ENCODE measurements at regions not wholly inside any gene's neighbourhood (a gene's known extent, or its start where the extent isn't known, plus 50 kb on each side); places are given as distances from the start of the nearest gene placed in this dataset.

DNA sequence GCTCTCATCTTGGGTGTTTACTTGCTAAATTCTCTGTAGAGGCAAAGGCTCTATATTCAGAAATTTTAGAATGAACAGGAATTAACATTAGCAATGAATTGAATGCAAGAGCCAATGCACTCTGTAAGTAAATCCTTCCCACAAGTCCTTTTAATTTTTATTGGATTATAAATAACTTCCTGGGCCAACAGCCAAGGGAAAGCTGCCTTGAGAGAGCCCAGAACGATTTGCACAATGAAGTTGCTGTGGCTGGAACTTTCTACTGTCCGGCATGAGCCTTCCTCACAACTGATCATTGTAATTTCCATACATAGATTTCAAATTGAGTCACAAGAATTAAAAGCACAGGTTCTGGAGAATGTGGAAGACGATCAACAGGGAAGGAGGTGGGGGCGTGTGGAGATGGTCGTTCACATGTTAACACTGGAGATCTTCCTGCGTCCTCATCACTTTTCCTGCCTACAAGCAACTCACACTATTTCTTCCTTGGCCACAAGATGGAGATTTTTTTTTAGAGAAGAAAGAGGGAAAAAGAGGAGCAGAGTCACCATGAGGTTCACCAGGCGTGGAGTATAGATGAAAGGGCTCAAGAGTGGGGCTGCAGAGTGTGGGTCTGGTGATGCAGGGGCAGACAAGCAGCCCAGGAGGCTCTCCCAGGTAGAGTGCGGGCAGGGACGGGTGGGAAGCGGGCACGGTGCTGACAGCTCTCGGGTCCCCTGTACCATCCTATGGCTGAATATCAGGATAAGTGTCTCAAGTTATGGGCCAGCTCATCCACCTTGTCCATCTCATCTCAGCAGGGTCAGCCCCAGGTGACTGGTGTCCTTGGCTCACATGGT lies 110.7 kb downstream of the SOX1 start:
- Histone ChIP-seq H3K4me1 (ENCODE audit: low read depth) (no peaks in the 10 kb centered on the region), H3K36me3 (no peaks in the 10 kb centered on the region), H3K27ac (no peak overlapping the region), H3K9me3 (ENCODE audit: low read depth) (no peaks in the 10 kb centered on the region), H3K4me3 (no peak overlapping the region), H3K27me3 (peaks cover 31% of the 10 kb centered on the region)
- DNase-seq (ENCODE audit: low read depth in 1 of 2, low spot score in 1 of 2): no peak
- TF ChIP-seq, protein P1, sequence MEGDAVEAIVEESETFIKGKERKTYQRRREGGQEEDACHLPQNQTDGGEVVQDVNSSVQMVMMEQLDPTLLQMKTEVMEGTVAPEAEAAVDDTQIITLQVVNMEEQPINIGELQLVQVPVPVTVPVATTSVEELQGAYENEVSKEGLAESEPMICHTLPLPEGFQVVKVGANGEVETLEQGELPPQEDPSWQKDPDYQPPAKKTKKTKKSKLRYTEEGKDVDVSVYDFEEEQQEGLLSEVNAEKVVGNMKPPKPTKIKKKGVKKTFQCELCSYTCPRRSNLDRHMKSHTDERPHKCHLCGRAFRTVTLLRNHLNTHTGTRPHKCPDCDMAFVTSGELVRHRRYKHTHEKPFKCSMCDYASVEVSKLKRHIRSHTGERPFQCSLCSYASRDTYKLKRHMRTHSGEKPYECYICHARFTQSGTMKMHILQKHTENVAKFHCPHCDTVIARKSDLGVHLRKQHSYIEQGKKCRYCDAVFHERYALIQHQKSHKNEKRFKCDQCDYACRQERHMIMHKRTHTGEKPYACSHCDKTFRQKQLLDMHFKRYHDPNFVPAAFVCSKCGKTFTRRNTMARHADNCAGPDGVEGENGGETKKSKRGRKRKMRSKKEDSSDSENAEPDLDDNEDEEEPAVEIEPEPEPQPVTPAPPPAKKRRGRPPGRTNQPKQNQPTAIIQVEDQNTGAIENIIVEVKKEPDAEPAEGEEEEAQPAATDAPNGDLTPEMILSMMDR (IDR thresholded peaks at IDR 0.05; ENCODE audit: low read depth, low read length): no peak

DNA sequence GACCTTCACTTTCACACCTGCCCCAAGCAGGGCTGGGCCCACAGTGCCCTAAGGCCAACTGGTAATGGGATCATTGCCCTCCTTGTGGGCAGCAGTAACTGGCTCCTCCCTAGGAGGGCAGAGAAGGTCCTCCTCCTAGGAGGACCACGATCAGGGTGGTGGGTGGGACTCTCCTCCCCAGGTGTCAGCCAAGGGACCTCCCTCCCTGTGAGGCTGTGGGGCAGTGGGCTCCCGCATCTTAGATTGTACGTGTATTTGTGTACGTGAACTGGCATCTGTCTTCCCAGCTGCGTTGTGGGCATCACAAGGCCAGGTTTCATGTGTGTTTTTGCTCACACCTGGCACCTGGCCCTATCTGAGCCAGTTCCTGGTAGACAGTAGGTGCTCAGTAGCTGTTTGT lies 111.8 kb downstream of the SOX1 start:
- Histone ChIP-seq H3K4me3 (no peak overlapping the region), H3K4me1 (ENCODE audit: low read depth) (no peaks in the 10 kb centered on the region), H3K27ac (no peak overlapping the region), H3K27me3 (peaks cover 30% of the 10 kb centered on the region), H3K36me3 (no peaks in the 10 kb centered on the region), H3K9me3 (ENCODE audit: low read depth) (no peaks in the 10 kb centered on the region)
- TF ChIP-seq, protein P1 (IDR thresholded peaks at IDR 0.05; ENCODE audit: low read depth, low read length): no peak
- no peak for DNase-seq (ENCODE audit: low read depth in 1 of 2, low spot score in 1 of 2)

DNA sequence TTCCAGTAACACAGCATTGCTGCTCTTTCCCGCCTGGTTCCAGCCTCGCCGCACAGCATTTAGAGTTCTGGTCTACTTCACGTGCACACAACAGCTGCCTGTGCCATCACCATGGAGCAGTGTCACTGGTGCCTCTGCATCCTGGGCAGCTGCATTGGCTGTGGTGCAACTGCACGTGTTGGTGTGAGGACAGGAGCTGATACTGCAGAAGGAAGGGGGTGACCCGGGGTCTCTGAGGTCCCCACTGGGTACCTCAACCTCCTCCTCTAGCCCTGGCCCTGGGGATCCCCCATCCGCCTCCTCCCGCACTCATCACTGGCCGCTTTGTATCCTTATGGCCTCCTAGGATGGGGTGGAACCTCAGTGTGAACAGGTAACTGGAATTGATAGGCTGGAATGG lies 112.5 kb downstream of the SOX1 start:
- Histone ChIP-seq H3K4me3 (no peak overlapping the region), H3K27ac (no peak overlapping the region), H3K36me3 (no peaks in the 10 kb centered on the region), H3K4me1 (ENCODE audit: low read depth) (no peaks in the 10 kb centered on the region), H3K9me3 (ENCODE audit: low read depth) (no peaks in the 10 kb centered on the region), H3K27me3 (peaks cover 30% of the 10 kb centered on the region)
- TF ChIP-seq, protein P1 (IDR thresholded peaks at IDR 0.05; ENCODE audit: low read depth, low read length): no peak
- DNase-seq (ENCODE audit: low read depth in 1 of 2, low spot score in 1 of 2): no peak

DNA sequence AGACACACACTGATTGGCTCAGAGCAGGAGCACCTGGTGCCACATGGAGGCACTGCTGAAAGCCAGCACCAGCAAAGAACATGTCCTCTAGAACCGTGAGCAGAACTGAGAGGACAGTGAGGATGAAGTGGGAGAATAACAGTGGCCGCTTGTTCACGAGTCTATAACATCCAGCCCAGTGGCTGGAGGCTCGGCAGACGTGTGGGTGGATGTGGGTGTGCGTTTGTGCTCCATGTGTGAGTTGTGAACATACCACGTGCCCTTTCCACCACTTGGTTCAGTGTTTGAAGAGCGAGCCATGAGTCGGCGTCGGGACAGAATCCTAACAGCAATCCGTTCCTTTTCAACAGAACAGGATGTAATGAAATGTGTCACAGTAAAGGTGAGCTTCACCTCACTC lies 113.0 kb downstream of the SOX1 start:
- no peak for DNase-seq (ENCODE audit: low read depth in 1 of 2, low spot score in 1 of 2)
- TF ChIP-seq, protein P1 (IDR thresholded peaks at IDR 0.05; ENCODE audit: low read depth, low read length): no peak
- Histone ChIP-seq H3K27me3 (peaks cover 30% of the 10 kb centered on the region), H3K4me1 (ENCODE audit: low read depth) (no peaks in the 10 kb centered on the region), H3K4me3 (no peak overlapping the region), H3K9me3 (ENCODE audit: low read depth) (no peaks in the 10 kb centered on the region), H3K36me3 (no peaks in the 10 kb centered on the region), H3K27ac (no peak overlapping the region)

DNA sequence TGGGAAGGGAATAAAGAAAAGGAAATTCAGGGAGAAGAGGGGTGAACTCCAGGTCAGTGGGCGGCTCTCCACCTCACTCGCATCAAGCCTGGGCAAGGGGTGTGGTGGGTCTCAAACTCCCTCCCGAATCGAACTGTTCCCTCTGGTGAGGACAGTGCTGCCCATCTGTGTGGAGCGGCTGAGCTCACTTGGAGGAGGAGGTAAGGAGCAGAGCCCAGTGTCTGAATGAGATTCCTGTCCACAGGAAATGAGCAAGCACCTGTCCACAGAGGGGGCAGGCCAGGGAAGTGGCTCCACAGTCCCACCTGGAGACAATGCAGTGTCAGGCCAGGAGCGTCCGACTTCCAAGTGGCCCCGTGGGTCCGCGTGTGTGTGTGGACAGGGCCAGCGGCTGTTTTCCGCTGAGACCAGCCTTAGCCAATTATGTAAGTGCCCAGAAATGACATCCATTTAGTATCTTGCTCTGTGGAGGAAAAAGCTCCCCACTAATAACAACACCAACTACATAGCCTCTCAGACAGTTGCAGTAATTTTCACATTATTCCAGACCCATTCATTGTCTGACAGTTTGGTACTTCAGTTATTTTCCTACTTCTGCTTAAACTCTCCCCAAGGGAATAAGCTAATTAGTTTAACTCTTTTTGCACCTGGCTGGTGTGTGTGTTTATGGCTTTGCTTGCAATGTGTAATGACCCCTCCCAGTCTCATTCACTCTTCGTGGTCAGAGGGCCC lies 114.6 kb downstream of the SOX1 start:
- Histone ChIP-seq H3K27me3 (peaks cover 30% of the 10 kb centered on the region), H3K36me3 (no peaks in the 10 kb centered on the region), H3K9me3 (ENCODE audit: low read depth) (no peaks in the 10 kb centered on the region), H3K4me1 (ENCODE audit: low read depth) (no peaks in the 10 kb centered on the region), H3K4me3 (no peak overlapping the region), H3K27ac (no peak overlapping the region)
- TF ChIP-seq, protein P1 (IDR thresholded peaks at IDR 0.05; ENCODE audit: low read depth, low read length): no peak
- DNase-seq (ENCODE audit: low read depth in 1 of 2, low spot score in 1 of 2): no peak
